Eye (tissue), 1 donor: ENCODE measurements at regions not wholly inside any gene's neighbourhood (a gene's known extent, or its start where the extent isn't known, plus 50 kb on each side); places are given as distances from the start of the nearest gene placed in this dataset.
"Not testable (repeated sequence)": the region's sequence is repeated elsewhere in the genome, so short reads cannot be mapped to it uniquely, and the experiment has no call there.

Experiments used
- DNase-seq: peaks from one replicate; pipeline ENCODE4 v3.0.0-alpha.2; 2015

DNA sequence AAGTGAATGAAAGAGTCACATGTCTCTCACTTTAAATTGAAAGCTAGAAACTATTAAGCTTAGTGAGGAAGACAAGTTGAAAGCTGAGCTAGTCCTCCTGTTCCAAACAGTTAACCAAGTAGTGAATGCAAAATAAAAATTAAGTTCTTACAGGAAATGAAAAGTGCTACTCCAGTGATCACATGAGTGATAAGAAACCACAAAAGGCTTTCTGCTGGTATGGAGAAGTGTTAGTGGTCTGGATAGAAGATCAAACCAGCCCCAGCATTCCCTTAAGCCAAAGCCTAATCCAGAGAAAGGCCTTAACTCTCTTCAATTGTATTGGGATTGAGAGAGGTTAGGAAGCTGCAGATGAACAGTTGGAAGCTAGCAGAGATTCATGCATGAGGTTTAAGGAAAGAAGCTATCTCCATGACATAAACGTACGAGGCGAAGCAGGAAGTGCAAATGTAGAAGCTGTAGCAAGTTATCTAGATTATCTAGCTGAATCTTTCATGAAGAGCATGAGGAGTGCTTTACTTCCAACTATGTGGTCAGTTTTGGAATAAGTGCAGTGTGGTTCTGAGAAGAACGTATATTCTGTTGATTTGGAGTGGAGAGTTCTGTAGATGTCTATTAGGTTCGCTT lies 261.6 kb downstream of the MDFIC start:
- DNase-seq = no peak

DNA sequence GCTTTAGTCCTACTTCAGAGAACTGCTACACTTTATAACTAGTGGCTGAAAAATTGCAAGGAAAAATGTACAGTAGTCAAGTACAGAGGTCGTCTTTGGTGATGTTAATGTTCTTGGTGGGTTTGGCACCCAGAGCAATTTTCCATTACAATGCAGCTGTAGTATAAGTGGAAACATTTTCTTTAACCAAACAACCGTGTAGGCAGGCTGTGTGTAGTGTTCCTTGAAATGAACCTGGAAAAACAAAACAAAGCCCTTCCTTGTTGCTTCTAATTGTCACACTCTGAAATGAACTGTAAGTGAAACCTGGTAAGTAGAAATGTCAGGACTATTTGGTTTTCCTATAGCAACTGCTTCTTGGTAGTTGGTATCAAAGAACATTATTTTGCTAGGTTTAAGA lies 256.9 kb downstream of the MDFIC start:
- DNase-seq = peak; percentile 37

GRCh38 chr7:115177823-115178222 lies 255.9 kb downstream of the MDFIC start:
- no peak for DNase-seq

DNA sequence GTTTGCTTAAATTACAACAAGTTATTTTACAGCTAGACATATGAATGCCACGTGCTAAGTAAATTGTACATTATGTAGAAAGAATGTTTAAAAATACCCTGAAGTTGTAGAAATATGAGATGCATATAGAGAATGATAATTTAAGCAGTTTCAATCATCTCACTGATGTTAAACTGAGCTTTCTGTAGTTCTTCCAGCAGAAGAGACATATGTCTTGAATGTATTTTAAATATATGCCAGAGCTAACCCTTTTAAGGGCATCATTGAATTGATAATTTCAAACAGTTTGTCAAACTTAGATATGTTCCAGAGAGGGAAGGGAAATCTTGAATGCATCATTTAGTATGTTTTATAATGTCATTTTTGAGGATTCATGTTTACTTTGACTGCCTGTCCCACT lies 255.2 kb downstream of the MDFIC start:
- peak; percentile 14 for DNase-seq

GRCh38 chr7:115172397-115172796 lies 250.5 kb downstream of the MDFIC start:
- DNase-seq = not testable (repeated sequence)

- no peak for DNase-seq
These were observed 232.0 kb downstream of the MDFIC start for GRCh38 chr7:115153769-115154477.

GRCh38 chr7:115153176-115153575 lies 231.3 kb downstream of the MDFIC start:
- no peak for DNase-seq

GRCh38 chr7:115146148-115146547 lies 224.3 kb downstream of the MDFIC start:
- DNase-seq = no peak

GRCh38 chr7:115145512-115145911 lies 223.6 kb downstream of the MDFIC start:
- no peak for DNase-seq

GRCh38 chr7:115137816-115138215 lies 215.9 kb downstream of the MDFIC start:
- no peak for DNase-seq

DNA sequence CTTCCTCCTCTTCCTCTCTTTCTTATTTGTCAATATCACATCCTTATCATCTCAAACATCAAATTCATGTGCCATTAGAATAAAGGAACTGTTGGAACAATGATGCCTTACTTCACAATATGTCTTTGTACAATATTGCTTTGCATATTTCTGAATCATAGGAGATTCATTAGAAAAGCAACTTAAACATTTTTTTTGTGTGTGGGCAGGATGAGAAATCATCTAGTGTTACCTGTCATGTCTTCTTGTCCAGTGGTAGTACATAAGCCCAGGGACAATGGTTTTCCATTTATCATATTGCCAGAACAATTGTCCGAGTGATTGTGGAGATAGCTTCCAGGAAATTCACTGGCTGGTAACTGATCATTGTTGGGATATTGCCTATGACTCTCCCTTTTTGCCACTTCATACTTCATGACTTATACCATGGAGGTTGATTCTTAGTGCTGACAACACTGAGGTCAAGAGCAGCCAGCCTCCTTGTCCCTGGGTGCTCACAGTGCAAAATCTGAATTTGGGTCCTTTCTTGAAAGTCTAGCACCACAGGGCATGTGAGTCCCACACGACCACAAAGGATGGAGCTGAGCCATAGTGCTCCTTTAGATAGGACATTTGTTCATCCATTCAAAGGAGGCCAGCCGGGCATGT lies 215.0 kb downstream of the MDFIC start:
- DNase-seq = no peak

DNA sequence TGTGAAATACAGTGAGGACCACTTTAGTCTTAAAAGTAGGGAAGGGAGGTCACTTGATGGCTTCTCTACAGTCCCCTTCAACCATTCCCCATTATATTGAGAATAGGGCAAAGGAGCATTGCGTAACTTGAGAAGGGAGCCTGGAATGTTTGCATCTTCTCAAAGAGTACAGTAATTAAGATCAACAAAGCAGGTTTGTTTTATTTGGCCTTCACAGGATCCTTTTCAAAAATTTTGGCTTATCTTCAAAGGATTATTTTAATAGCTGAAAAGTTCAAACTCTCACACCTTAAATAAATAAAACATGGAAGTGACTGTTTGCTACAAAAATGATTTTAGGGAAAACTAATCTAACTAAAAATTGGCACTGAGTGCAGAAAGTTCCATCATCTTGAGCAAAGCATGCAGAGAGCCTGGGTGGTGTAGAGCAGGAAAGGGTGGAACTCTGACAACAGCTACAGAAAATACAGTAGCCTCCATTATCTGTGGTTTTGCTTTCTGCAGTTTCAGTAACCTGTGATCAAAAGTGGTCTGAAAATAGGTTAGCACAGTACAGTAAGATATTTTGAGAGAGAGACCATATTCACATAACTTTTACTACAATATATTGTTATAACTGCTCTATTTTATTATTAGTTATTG lies 214.0 kb downstream of the MDFIC start:
- DNase-seq = no peak

- DNase-seq = no peak
These were observed 213.3 kb downstream of the MDFIC start for GRCh38 chr7:115135146-115135545.

DNA sequence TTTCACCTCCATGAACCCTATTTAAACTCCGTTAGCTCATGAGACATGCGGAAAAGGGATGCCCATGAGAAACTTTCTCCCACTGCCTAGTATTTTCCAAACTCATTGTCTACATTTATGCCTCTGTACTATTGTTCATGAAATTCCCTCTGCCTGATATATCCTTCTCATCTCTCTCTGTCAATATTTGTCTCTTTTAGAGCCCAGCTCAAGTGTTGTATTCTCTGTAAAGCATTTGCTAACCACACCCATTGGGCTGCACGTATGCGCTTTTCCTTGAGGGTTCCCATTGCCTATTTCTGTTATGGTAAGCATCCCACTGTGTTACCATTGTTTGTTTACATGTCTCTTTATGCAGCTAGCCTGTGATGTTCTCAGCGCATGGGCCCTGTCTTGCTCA lies 211.4 kb downstream of the MDFIC start:
- DNase-seq = no peak

GRCh38 chr7:115132096-115132495 lies 210.2 kb downstream of the MDFIC start:
- no peak for DNase-seq

DNA sequence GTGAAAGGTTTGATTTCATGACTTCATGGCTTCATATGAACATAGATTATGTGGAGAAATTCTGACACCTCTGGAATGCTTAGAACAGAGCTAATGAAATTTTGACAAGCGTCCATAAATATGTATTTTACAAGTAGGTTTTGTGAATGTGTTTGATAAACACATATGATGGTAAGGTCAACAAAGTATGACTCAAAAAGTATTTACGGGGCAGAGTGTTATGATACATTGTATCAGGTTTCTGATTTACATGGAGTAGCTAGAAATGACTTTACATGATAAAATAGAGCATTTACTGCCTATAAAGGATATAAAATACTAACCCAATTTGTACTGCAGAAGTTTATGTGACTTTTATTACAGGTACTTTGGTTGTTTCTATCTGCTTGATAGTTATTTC lies 206.3 kb downstream of the MDFIC start:
- no peak for DNase-seq

DNA sequence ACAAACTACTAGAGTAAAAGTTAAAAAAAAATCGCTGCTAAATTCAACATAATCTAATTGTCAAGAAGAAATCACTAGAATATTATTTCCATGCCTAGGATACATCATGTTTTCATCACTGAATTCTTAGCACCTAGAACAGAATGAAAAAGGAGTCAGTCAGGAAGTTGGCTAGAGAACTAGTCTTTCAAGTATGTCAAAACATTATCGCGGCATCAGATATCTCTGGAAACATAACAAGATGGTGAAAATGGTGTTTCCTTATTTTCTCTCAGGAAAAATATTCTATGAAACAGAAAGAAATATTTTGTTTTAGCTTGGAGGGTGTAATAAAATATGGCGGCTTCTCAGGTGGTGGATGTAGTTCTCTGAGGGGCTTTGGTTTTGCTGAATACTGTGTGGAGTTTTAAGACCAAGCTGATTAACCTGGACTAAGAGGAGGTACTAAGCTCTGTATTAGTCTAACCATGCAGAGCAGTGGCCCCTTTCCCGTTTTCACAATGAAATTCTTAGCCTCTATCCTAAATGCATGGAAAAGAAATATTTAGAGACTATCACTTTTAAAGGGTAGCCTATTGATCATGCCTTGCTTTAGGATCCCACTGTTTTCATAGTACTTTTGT lies 205.6 kb downstream of the MDFIC start:
- no peak for DNase-seq

DNA sequence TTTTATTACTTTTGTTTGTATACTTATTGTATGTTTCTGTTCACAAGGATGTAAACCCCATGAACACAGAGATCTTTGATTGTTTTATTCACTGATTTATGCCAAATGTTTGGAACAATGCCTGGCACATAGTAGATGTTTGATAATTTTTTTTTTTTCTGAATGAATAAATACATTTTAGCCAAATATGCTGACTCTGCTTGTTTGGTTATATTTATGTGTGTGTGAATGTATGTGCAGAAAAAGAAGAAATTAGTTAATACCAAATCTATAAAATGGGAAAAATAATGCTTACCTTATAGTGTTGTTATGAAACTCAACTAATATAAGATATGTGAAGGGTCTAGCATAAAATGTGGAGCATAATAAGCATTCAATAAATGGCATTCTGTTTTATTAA lies 203.9 kb downstream of the MDFIC start:
- no peak for DNase-seq

DNA sequence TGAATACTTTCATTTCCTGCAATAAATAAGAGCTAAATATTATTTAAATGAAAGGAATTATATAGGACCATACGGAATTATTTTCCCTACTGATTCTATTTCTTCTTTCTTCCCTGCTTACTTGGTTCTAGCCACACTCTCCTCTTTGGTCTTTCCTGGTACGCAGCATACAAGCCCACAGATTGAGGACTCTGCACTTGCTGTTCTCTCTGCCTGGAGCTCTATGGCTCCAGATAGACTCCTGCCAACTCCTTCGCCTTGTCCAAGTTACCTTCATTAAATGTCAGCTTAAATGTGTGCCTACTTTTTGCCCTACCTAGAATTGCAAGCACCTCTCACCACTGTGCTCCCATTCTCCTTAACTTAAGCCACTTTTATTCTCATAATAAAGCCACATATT lies 203.4 kb downstream of the MDFIC start:
- DNase-seq = no peak

- DNase-seq = no peak
These were observed 202.6 kb downstream of the MDFIC start for GRCh38 chr7:115124409-115124939.

DNA sequence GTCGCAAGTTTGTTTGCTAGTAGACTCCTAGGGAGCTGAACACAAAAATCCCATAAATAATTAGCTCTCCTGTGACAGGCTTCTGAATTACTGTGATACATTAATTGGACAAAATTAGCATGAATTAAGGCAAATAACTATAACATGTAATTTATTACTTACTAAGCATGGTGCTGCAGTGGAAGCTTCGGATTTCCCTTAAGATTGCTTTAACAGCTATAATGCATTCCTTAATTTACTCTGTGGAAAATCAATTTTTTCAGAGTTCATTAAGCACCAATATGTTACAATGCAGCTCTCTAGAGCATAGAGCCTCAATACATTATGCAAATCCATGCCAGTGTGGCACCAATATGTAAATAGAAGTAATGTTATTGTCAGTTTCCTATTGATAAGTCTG lies 201.5 kb downstream of the MDFIC start:
- no peak for DNase-seq

DNA sequence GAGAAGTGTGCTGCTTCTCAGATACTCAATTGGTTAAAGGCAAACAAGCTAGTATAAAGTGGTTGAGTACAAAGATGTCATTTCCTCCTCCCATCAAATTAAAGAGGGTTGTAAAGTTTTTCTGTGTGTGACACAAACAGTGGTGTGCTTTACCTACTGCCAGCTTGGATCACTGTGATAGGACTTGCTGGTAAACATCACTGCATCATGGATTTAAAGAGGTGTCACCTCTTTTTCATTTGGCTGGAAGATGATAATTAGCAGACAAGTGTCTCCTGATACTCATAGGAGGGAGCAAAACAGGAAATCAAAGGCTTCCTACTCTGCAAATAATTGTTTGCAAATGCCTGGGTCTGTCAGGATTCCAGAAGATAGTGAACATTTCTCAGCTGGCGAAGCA lies 200.5 kb downstream of the MDFIC start:
- no peak for DNase-seq

- no peak for DNase-seq
These were observed 195.9 kb downstream of the MDFIC start for GRCh38 chr7:115117748-115118147.
